ENCODE measurements at regions not wholly inside any gene's neighbourhood (a gene's known extent, or its start where the extent isn't known, plus 50 kb on each side); places are given as distances from the start of the nearest gene placed in this dataset.

DNA sequence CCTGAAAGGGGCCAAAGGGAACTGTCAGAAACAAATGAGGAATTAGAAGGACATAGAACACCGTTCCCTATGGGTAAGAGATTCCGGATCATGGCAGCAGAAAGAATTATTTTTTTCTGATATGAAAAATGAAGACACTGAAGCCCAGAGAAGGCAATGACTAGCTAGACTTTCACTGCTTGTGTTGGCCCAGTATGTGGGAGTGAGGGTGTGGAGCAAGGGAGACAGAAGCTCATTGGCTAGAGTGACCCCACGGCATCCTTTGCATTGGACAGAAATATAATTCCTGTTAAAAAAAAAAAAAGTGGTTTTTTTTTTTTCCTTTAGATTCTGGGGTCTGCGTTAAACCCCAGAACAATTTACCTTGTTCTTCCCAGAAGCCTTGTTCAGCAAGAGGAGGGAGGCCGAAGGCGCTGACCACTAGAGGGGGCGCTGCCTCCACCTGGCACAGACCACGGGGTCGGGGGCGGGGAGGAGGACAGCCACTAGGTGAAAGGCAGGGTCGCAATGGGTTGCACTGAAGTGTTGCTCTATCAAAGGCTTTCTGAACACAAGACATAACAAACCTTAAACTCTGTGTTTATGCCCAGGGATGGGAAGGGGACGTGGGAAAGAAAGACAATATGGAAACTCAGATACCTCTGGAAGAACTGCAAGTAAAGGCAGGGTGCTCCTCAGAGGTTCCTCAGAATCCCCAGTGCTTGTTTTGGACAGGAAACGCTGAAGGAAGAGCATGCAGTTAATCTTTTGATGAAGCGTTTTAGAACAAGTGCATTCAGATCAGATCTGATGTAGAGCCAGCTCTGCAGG lies 156.8 kb downstream of the KCNA5 start:
- peak; percentile 39 for DNase-seq

- no peak for DNase-seq
Observed at GRCh38 chr12:5201554-5202218, 158.0 kb downstream of the KCNA5 start.

GRCh38 chr12:5203274-5203673 lies 159.6 kb downstream of the KCNA5 start:
- no peak for DNase-seq

DNA sequence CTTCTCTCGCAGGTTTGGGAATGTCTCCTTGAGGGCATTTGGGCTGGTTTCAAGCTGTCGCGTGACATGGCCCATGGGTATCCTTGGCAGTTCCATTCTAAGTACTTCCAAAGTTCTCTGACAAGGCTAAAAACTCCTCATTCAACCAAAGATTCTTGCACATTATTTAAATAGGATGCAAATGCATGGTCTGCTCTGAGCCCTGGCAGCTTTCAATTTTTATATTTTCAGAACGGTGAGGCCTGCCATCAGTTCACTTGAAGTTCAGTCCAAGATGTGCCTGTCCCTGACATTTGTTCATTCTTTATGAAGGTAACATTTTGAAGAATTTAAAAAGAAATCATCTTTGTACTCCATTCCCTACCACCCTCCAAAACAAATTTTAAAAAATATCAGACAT lies 160.0 kb downstream of the KCNA5 start:
- no peak for DNase-seq

DNA sequence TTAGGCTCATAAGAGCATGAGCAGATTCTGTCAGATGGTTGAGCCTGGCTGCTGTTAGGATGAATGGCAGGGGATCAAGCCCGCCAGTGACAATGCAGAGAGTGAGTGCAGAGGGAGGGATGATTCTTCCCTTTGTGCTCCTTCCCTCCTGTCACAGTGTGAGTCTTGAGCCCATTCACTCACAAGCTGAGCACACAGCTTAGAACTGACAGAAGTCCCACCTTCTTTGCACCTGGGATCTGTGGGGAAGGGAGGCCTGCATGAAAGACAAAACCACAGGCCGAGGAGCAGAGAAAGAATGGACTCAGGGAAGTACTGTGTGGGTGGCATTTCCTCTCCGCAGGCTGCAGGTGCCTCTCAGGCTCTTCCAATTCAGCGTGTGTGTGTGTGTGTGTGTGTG lies 160.6 kb downstream of the KCNA5 start:
- DNase-seq = no peak

DNA sequence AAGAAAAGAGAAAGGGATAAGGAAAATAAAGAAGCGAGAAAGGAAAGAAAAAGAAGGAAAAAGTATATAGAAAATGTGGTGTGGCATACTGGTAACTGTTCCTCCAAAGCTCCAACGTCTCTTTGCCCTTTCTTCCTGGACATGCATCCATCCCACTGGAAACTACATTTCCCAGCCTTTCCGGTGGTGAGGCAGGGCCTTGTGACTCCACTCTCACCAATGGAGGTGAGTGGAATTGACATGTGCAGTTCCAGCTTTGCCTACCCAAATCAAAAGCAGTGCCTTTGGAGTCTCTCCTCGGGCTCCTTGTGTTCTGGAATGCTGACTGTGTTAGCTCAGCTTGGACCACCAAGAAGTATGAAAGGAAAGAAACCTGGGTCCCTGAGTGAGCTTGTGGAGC lies 161.2 kb downstream of the KCNA5 start:
- no peak for DNase-seq

DNA sequence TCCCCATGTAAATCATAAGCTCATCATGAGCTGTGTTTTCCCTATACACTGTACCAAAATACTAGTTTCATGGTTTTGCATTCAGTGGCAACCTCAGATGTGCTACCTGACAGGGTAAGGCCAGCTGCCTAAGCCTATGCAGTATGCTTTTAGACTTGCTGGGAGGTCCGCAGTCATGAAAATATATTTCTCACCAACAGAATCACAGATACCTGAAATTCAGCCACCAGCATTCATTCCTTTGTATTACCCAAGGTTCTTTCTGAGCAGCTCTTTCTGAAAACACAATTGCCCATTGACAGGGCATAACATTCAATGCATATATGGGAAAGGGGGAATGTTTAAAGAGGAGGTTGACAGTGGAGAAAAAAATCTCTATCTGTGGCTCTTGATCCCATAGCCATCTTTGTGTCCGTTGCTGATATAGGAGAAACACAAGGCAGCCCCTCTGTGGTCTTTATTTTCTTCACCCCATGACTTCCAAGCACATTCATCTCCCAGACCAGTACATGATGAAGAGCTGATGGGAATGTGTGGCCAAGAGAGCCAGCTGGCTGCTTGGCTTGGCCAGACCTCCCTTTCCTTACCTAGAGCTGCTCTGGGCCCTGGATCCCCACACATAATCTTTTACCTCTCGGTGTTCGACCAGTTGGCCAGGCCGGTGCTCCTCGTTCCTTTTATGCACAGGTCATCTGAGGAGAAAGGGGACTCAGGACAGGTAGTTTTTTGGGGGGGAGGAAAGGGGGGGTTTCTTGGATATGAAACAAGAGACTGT lies 162.9 kb downstream of the KCNA5 start:
- DNase-seq = no peak

DNA sequence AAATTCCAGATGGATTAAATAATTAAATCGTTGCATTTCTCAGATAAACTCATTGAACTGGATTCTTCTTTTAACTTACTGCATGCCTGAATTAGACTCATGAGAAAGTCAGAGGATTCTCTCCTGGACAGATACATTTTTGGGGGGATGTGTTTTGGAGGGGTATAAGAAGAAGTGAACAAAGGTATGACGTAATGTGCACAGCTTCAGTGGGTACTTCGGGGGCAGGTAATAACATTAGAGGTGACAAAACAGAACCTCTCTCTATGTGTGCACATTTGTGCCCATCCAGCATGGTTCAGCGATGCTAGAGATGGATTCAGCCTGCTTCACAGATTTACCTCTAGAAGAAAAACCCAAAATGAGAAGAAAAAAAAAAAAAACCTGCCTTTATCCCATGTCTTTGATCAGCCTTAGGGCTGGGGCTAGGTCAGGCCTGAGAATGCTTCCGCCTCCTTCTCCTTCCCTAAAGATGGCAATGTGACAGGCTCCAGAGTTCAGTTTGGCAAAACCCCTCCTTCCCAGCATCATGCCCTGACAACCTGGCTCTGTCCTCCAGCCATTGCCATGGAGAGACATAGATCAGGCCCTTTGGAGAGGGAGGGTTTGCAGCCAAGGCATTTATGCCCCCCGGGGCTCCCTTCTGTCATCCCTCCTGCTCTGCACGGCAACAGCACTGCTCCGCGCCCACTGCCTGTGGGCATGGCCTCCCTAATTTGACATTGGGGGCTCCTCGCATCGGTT lies 166.7 kb downstream of the KCNA5 start:
- DNase-seq = no peak

DNA sequence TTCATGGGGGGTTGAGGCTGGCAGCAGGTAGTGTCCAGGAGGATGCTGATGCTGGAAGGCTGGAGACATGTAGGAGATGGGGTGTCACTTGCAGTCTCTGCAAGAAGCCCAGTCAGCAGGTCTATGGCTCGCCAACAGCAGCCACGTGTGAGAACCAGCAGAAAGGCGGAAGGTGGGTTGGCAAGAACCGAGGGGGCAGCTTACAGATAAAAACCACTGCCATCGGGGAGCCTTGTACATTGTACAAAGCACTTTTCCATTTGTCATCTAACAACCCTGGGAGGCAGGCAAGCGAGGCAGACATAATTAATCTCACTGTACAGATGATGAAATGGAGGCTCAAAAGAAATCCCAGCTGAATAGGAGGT lies 167.2 kb downstream of the KCNA5 start:
- DNase-seq = no peak

DNA sequence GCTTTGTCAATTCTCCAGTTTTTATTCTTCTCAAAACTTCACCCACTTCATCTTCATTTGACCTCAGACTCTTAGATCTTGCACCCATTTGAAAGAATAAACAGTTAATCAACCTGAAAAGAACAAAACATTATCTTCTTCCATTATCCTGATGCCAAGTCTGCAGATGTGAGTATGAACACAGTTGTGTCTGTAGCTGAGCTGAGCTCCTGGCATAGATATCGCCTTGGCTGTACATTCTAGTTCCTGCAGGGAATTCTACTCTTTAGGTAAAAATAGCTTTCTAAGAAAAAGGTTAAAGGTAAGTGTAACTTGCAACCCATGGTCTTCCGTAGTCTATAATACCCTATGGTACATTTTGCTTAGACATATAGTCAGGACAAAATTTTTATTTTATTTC lies 169.7 kb downstream of the KCNA5 start:
- no peak for DNase-seq

- no peak for DNase-seq
Observed at GRCh38 chr12:5213990-5214389, 170.3 kb downstream of the KCNA5 start.

DNA sequence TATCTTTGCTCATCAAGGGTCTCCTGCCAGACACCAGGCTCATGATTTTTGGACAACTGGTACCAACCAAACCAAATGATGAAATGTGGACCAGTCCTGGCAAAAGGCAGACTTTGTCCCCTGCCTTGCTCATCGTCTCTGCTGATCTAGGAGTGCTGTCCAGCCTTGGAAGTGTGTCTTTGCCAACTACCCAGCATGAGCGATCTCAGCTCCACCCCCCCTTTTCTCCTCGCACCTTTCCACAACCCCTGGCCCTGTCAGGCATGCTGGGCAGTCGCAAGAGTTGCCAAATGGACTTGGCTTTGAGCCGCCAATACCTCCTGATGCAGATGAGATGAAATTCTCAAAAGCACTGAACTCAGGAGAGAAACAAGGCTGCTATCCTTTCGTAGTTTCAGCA lies 174.3 kb downstream of the KCNA5 start:
- DNase-seq = no peak

DNA sequence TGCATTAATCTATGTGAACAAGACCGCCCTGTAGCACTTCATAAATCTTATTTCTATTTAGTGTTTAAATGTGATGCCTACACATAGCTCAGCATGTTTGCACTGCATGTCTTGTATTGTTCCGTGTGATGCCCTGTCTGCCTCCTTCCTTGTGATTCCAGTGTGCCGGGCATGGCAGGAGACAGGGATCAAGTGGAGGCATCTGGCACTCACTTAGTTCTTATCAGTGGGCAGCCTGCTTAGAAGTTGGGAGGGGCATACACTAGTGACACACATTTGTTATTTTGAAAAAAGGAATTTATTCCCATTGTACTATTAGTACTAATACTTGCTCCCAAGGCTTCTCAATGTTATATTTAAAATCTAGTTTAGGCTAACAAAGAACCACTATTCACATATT lies 176.4 kb downstream of the KCNA5 start:
- no peak for DNase-seq

GRCh38 chr12:5220835-5221234 lies 177.2 kb downstream of the KCNA5 start:
- DNase-seq = no peak

DNA sequence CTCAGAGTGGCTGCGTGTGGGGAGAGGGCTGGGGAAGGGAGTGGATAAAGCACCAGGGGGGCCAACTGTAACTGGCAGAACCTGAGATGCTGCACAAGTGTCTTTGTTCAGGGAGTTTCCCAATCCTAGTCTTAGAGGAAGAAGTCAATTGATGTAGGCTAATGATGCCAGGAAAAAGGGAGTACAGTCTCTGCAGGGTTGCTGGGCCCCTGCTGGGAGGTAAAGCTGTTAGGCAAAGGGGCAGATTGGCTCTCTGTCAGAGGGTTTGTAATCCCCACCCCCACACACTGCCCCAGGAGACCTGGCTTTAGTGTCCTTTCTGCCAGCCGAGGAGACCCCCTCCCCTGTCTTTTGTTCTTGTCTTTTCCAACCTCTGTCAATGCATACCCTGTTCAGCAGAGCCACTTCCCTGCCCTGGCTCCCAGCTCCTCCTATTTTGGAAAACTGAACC lies 178.4 kb downstream of the KCNA5 start:
- DNase-seq = peak; percentile 55

- DNase-seq = no peak
Observed at GRCh38 chr12:5222729-5223128, 179.1 kb downstream of the KCNA5 start.

- no peak for DNase-seq
Observed at GRCh38 chr12:5223881-5224280, 180.2 kb downstream of the KCNA5 start.

- no peak for DNase-seq
Observed at GRCh38 chr12:5226581-5226980, 182.9 kb downstream of the KCNA5 start.

DNA sequence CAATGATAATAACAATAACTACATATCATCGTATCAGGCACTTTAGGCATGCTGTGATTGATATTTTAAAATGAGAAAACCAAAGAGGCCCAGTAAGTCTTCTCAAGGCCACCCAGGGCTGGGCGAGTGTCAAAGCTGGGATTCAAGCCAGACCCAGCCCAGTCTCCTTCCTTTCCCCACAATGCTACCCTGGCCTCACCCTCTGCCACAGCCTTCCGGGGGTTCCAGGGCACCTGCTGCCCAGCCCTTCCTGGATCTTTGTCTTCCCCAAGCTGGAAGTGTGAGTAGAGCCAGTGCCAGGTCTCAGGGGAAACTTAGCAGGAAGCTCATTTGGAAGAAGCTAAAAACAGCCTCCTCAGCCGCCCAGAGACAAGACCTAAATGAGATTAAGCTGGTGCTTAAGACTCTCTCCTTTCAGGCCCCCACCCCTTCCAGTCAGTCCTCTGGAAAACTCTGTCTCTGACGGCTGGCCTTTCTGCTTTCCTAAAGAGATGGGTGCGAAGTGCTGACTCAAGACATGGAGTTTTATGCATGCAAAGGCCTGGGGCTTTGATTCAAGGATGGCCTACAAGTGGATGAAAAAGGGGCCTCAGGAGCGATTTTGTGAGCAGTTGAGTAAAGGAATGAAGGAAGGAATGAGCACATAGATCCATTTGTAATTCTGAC lies 184.2 kb downstream of the KCNA5 start:
- peak; percentile 29 for DNase-seq

- no peak for DNase-seq
Observed at GRCh38 chr12:5230156-5230555, 186.5 kb downstream of the KCNA5 start.

DNA sequence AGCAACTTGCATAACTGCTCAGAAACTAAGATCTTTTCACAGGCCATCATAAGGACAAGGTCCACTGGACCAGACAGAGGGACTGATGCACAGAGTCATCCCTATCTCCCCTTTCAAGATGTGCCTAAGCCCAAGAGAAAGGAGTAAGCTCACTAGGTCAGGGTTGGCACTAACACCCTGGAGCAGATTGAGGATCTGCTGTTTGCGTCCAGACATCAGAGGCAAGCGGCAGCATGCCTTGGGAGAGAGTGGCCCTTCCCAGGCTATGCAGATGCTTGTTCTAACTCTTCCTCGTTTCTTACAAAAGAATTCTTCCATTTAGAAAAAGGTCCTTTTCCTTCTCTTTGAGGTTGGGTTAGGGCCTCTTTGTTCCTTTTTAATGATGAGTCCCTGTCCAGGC lies 187.2 kb downstream of the KCNA5 start:
- DNase-seq = no peak

DNA sequence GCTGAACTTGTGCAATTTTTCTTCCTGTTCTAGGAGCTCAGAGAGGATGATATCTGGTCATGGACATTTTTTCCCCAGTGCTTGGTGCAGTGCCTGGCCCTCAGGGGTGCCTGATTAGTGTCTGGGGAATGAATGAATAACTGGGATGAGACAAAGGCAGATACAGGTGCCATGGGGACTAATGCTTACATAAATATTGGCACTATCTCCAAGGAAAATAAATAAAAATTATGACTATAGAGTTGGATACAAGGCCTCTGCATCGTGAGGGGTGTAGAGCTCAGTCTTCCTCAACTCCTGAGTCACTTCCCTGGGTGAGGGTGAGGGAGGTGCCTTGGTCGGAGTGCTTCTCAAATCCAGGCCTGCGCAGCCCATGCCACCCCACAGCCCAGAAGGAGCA lies 188.6 kb downstream of the KCNA5 start:
- DNase-seq = peak; percentile 60
